SK-MEL-5 (cell line): ENCODE measurements at regions not wholly inside any gene's neighbourhood (a gene's known extent, or its start where the extent isn't known, plus 50 kb on each side); places are given as distances from the start of the nearest gene placed in this dataset.
A peak's percentile ranks its signal among the peaks of the same experiment; 100 is the strongest.

Experiments used
- DNase-seq: peaks from one replicate; pipeline ENCODE4 v3.0.0-alpha.2; 2016; ENCODE audit warnings: low read depth, low spot score
- in situ Hi-C: cut with HindIII; loops from 2 replicates; pipeline ENCODE4 v1.10.0; 2016; ENCODE audit warnings: low sequenced_read_pairs, high pct_unique_total_duplicates, low pct_unique_long_range_greater_than_20kb

GRCh38 chr2:562391-563364 is 114.5 kb downstream of the TMEM18 start:
- in situ Hi-C loops = no loop called here

GRCh38 chr2:558879-559278 is 118.3 kb downstream of the TMEM18 start:
- in situ Hi-C loops = no loop called here
- DNase-seq = no peak

More at GRCh38 chr2:562391-563364, 114.5 kb downstream of the TMEM18 start:
- no peak for DNase-seq

- in situ Hi-C loops = no loop called here
- no peak for DNase-seq
Measured at GRCh38 chr2:558302-558642, 118.9 kb downstream of the TMEM18 start.

- in situ Hi-C loops = no loop called here
- no peak for DNase-seq
Measured at GRCh38 chr2:557635-558301, 119.4 kb downstream of the TMEM18 start.

GRCh38 chr2:556485-556884 is 120.7 kb downstream of the TMEM18 start:
- in situ Hi-C loops = no loop called here
- no peak for DNase-seq

- in situ Hi-C loops = no loop called here
- no peak for DNase-seq
Measured at GRCh38 chr2:555164-555922, 121.9 kb downstream of the TMEM18 start.

- in situ Hi-C loops = no loop called here
Measured at GRCh38 chr2:554444-554843, 122.8 kb downstream of the TMEM18 start.

GRCh38 chr2:552906-553305 is 124.3 kb downstream of the TMEM18 start:
- in situ Hi-C loops = no loop called here

More at GRCh38 chr2:554444-554843, 122.8 kb downstream of the TMEM18 start:
- no peak for DNase-seq

GRCh38 chr2:551621-552020 is 125.6 kb downstream of the TMEM18 start:
- in situ Hi-C loops = no loop called here
- DNase-seq = no peak

More at GRCh38 chr2:552906-553305, 124.3 kb downstream of the TMEM18 start:
- no peak for DNase-seq

GRCh38 chr2:550860-551567 is 126.2 kb downstream of the TMEM18 start:
- no peak for DNase-seq
- in situ Hi-C loops = no loop called here

GRCh38 chr2:545711-546650 is 131.2 kb downstream of the TMEM18 start:
- in situ Hi-C loops = no loop called here
- no peak for DNase-seq

GRCh38 chr2:545228-545627 is 132.0 kb downstream of the TMEM18 start:
- DNase-seq = no peak
- in situ Hi-C loops = no loop called here

GRCh38 chr2:538646-539045 is 138.6 kb downstream of the TMEM18 start:
- in situ Hi-C loops = no loop called here
- no peak for DNase-seq

- DNase-seq = peak; percentile 45
- in situ Hi-C loops = no loop called here
Measured at GRCh38 chr2:535222-535621, 142.0 kb downstream of the TMEM18 start.

- DNase-seq = no peak
- in situ Hi-C loops = no loop called here
Measured at GRCh38 chr2:529852-530251, 147.4 kb downstream of the TMEM18 start.

- DNase-seq = peak; percentile 81
- in situ Hi-C loops = no loop called here
Measured at GRCh38 chr2:529424-529823, 147.8 kb downstream of the TMEM18 start.

GRCh38 chr2:527581-527980 is 149.6 kb downstream of the TMEM18 start:
- no peak for DNase-seq
- in situ Hi-C loops = no loop called here
